GM19463 (cell line): ENCODE measurements at regions not wholly inside any gene's neighbourhood (a gene's known extent, or its start where the extent isn't known, plus 50 kb on each side); places are given as distances from the start of the nearest gene placed in this dataset.
"Not testable (repeated sequence)": the region's sequence is repeated elsewhere in the genome, so short reads cannot be mapped to it uniquely, and the experiment has no call there.

Experiments used
- ATAC-seq: cut with Tn5 transposase; IDR thresholded peaks from one replicate; pipeline ENCODE4 v1.9.1; 2021; ENCODE audit warnings: mild to moderate bottlenecking, moderate library complexity; ENCODE audit not compliant: unreplicated experiment

GRCh38 chr13:64662887-64663593 lies 2567.1 kb downstream of the PCDH9 start:
- no peak for ATAC-seq

- ATAC-seq, result no peak
Observed at GRCh38 chr13:64648293-64648692, 2581.8 kb downstream of the PCDH9 start.

GRCh38 chr13:64643066-64643465 lies 2587.1 kb downstream of the PCDH9 start:
- no peak for ATAC-seq

GRCh38 chr13:64640002-64640401 lies 2590.1 kb downstream of the PCDH9 start:
- no peak for ATAC-seq

GRCh38 chr13:64639206-64639605 lies 2590.9 kb downstream of the PCDH9 start:
- no peak for ATAC-seq

- ATAC-seq, result no peak
Observed at GRCh38 chr13:64633948-64634347, 2596.2 kb downstream of the PCDH9 start.

GRCh38 chr13:64627654-64628053 lies 2602.5 kb downstream of the PCDH9 start:
- no peak for ATAC-seq

GRCh38 chr13:64626105-64626504 lies 2604.0 kb downstream of the PCDH9 start:
- ATAC-seq, result no peak

- ATAC-seq, result no peak
Observed at GRCh38 chr13:64617231-64617630, 2612.9 kb downstream of the PCDH9 start.

GRCh38 chr13:64591971-64592370 lies 2638.2 kb downstream of the PCDH9 start:
- ATAC-seq, result no peak

- no peak for ATAC-seq
Observed at GRCh38 chr13:64579331-64579730, 2650.8 kb downstream of the PCDH9 start.

- no peak for ATAC-seq
Observed at GRCh38 chr13:64568748-64569147, 2661.4 kb downstream of the PCDH9 start.

- not testable (repeated sequence) for ATAC-seq
Observed at GRCh38 chr13:64558031-64558430, 2672.1 kb downstream of the PCDH9 start.

GRCh38 chr13:64556376-64556775 lies 2673.8 kb downstream of the PCDH9 start:
- ATAC-seq, result no peak

GRCh38 chr13:64553411-64554129 lies 2676.6 kb downstream of the PCDH9 start:
- ATAC-seq, result no peak

- ATAC-seq, result no peak
Observed at GRCh38 chr13:64551755-64552154, 2678.4 kb downstream of the PCDH9 start.

GRCh38 chr13:64546371-64546770 lies 2683.8 kb downstream of the PCDH9 start:
- no peak for ATAC-seq

GRCh38 chr13:64540976-64541375 lies 2689.2 kb downstream of the PCDH9 start:
- ATAC-seq, result no peak

GRCh38 chr13:64540468-64540867 lies 2689.7 kb downstream of the PCDH9 start:
- ATAC-seq, result no peak

- ATAC-seq, result no peak
Observed at GRCh38 chr13:64538711-64539110, 2691.4 kb downstream of the PCDH9 start.

- no peak for ATAC-seq
Observed at GRCh38 chr13:64534302-64534701, 2695.8 kb downstream of the PCDH9 start.

- ATAC-seq, result no peak
Observed at GRCh38 chr13:64531400-64531799, 2698.7 kb downstream of the PCDH9 start.
